Liver (tissue), 8 donors: ENCODE measurements at regions not wholly inside any gene's neighbourhood (a gene's known extent, or its start where the extent isn't known, plus 50 kb on each side); places are given as distances from the start of the nearest gene placed in this dataset.

Experiments
- DNase-seq: peaks from one replicate; pipeline ENCODE4 v3.0.0-alpha.2; 2017; ENCODE audit warnings: low spot score
- H3K27ac ChIP-seq, 2 donors: one replicate each; pipeline ENCODE4 v1.7.0; 2013; ENCODE audit warnings: inconsistent platforms in 2 of 2, low read length in 2 of 2, control low read depth in 1 of 2, low read depth in 1 of 2, mild to moderate bottlenecking in 1 of 2
- H3K27me3 ChIP-seq, 4 donors: one replicate each; pipeline versions ENCODE4 v1.6.1 to v1.7.0; 2013; ENCODE audit warnings: low read length in 3 of 4, inconsistent platforms in 1 of 4, mild to moderate bottlenecking in 1 of 4, moderate library complexity in 1 of 4; ENCODE audit not compliant: control insufficient read depth in 4 of 4, insufficient read depth in 4 of 4
- H3K36me3 ChIP-seq, 4 donors: one replicate each; pipeline versions ENCODE4 v1.6.1 to v1.7.0; 2013; ENCODE audit warnings: low read length in 3 of 4, mild to moderate bottlenecking in 3 of 4, low read depth in 1 of 4, moderate library complexity in 1 of 4; ENCODE audit not compliant: control insufficient read depth in 4 of 4, insufficient read depth in 3 of 4
- H3K4me1 ChIP-seq, 4 donors: one replicate each; pipeline versions ENCODE4 v1.6.1 to v1.7.0; 2013; ENCODE audit warnings: low read length in 3 of 4, mild to moderate bottlenecking in 3 of 4, moderate library complexity in 1 of 4; ENCODE audit not compliant: control insufficient read depth in 4 of 4, insufficient read depth in 4 of 4
- H3K4me3 ChIP-seq, 3 donors: one replicate each; pipeline versions ENCODE4 v1.6.1 to v1.7.0; 2013; ENCODE audit warnings: low read length in 3 of 3, control low read depth in 1 of 3, low read depth in 1 of 3, mild to moderate bottlenecking in 1 of 3
- H3K9ac ChIP-seq, 2 donors: one replicate each; pipeline ENCODE4 v1.7.0; 2013; ENCODE audit warnings: low read length in 2 of 2, mild to moderate bottlenecking in 2 of 2, moderate library complexity in 2 of 2, control low read depth in 1 of 2, low read depth in 1 of 2
- H3K9me3 ChIP-seq, 4 donors: one replicate each; pipeline versions ENCODE4 v1.6.1 to v1.7.0; 2013; ENCODE audit warnings: low read length in 3 of 4; ENCODE audit not compliant: control insufficient read depth in 4 of 4
- ATF3 ChIP-seq: IDR thresholded peaks from 2 replicates; pipeline ENCODE4 v1.6.1; 2016; ENCODE audit warnings: antibody characterized with exemption
- CTCF ChIP-seq: fragments of 150-350 bp; IDR thresholded peaks from 2 replicates; pipeline ENCODE4 v1.5.1; 2017; ENCODE audit warnings: improper control_type of control experiment, low read depth, low read length; ENCODE audit not compliant: missing input control
- EGR1 ChIP-seq, 2 donors: IDR thresholded peaks; 2 replicates each; pipeline ENCODE4 v1.6.1; 2016 to 2018; ENCODE audit warnings: antibody characterized with exemption in 2 of 2, low read depth in 2 of 2
- FOXA1 ChIP-seq: IDR thresholded peaks from 2 replicates; pipeline ENCODE4 v1.6.1; 2016; ENCODE audit warnings: antibody characterized with exemption
- FOXA2 ChIP-seq: IDR thresholded peaks from 2 replicates; pipeline ENCODE4 v1.6.1; 2016; ENCODE audit warnings: antibody characterized with exemption
- GABPA ChIP-seq, 2 donors: IDR thresholded peaks in 1 of 2; conservative IDR thresholded peaks in 1 of 2; 2 replicates each; pipeline ENCODE4 v1.6.1; 2016; ENCODE audit warnings: antibody characterized with exemption in 2 of 2, mild to moderate bottlenecking in 1 of 2, moderate library complexity in 1 of 2
- HNF4A ChIP-seq, 2 donors: conservative IDR thresholded peaks; 2 replicates each; pipeline ENCODE4 v1.6.1; 2016; ENCODE audit warnings: antibody characterized with exemption in 2 of 2, mild to moderate bottlenecking in 2 of 2
- HNF4G ChIP-seq: IDR thresholded peaks from 2 replicates; pipeline ENCODE4 v1.6.1; 2016; ENCODE audit warnings: antibody characterized with exemption
- MAX ChIP-seq: IDR thresholded peaks from 2 replicates; pipeline ENCODE4 v1.6.1; 2016; ENCODE audit warnings: antibody characterized with exemption
- NR2F2 ChIP-seq: IDR thresholded peaks from 2 replicates; pipeline ENCODE4 v1.6.1; 2016; ENCODE audit warnings: antibody characterized with exemption
- RAD21 ChIP-seq, 2 donors: IDR thresholded peaks; 2 replicates each; pipeline ENCODE4 v1.6.1; 2016; ENCODE audit warnings: antibody characterized with exemption in 2 of 2, mild to moderate bottlenecking in 2 of 2
- REST ChIP-seq: IDR thresholded peaks from 2 replicates; pipeline ENCODE4 v1.6.1; 2016; ENCODE audit warnings: antibody characterized with exemption, mild to moderate bottlenecking
- RXRA ChIP-seq, 2 donors: IDR thresholded peaks; 2 replicates each; pipeline ENCODE4 v1.6.1; 2017 to 2018; ENCODE audit warnings: antibody characterized with exemption in 2 of 2, mild to moderate bottlenecking in 1 of 2
- SP1 ChIP-seq: IDR thresholded peaks from 2 replicates; pipeline ENCODE4 v1.6.1; 2018; ENCODE audit warnings: antibody characterized with exemption, mild to moderate bottlenecking
- TAF1 ChIP-seq: conservative IDR thresholded peaks from 2 replicates; pipeline ENCODE4 v1.6.1; 2016; ENCODE audit warnings: antibody characterized with exemption, mild to moderate bottlenecking
- YY1 ChIP-seq: IDR thresholded peaks from 2 replicates; pipeline ENCODE4 v1.6.1; 2016; ENCODE audit warnings: antibody characterized with exemption, mild to moderate bottlenecking
- ZBTB33 ChIP-seq: IDR thresholded peaks from 2 replicates; pipeline ENCODE4 v1.6.1; 2016; ENCODE audit warnings: antibody characterized with exemption
- WGBS: extraction: QIAGEN DNeasy Blood & Tissue Kit; methylation state at CpG from one replicate; pipeline ENCODE4 v1.1.7; 2013; 5-methylcytosine and 5-hydroxymethylcytosine counted together
- donor health status: healthy.
- donor health status: healthy.
- donor health status: healthy.
- donor health status: healthy.
- donor health status: healthy.

GRCh38 chr2:164009756-164010337 is 274.0 kb upstream of the FIGN start:
- no peak for TF ChIP-seq GABPA (IDR thresholded peaks at IDR 0.05 in 1 of 2, conservative IDR thresholded peaks at IDR 0.05 in 1 of 2)
- no peak for TF ChIP-seq FOXA2
- no peak for TF ChIP-seq FOXA1
- Histone ChIP-seq H3K27me3 (no peaks in the 10 kb centered on the region), H3K9me3 (no peaks in the 10 kb centered on the region), H3K27ac (no peak overlapping the region), H3K4me1 (no peaks in the 10 kb centered on the region), H3K36me3 (no peaks in the 10 kb centered on the region), H3K4me3 (no peak overlapping the region), H3K9ac (no peak overlapping the region)
- WGBS, result 73% methylated on average over 7 of the region's 7 CpGs
- DNase-seq, result no peak

GRCh38 chr2:164008752-164009151 is 272.9 kb upstream of the FIGN start:
- Histone ChIP-seq H3K9me3 (no peaks in the 10 kb centered on the region), H3K4me1 (no peaks in the 10 kb centered on the region), H3K36me3 (no peaks in the 10 kb centered on the region), H3K4me3 (no peak overlapping the region), H3K9ac (no peak overlapping the region), H3K27me3 (no peaks in the 10 kb centered on the region), H3K27ac (no peak overlapping the region)
- WGBS, result 59% methylated on average over 4 of the region's 4 CpGs
- TF ChIP-seq RXRA (IDR thresholded peaks at IDR 0.05) (no peak), SP1 (no peak), EGR1 (IDR thresholded peaks at IDR 0.05; ENCODE audit: low read depth in 2 of 2) (no peak), NR2F2 (no peak), CTCF (no peak), ATF3 (no peak), TAF1 (no peak), HNF4A (conservative IDR thresholded peaks at IDR 0.05) (no peak)
- no peak for DNase-seq

GRCh38 chr2:164006704-164007103 is 270.9 kb upstream of the FIGN start:
- WGBS, result 75% methylated on average over 2 of the region's 2 CpGs
- Histone ChIP-seq H3K27me3 (no peaks in the 10 kb centered on the region), H3K4me3 (no peak overlapping the region), H3K9me3 (no peaks in the 10 kb centered on the region), H3K36me3 (no peaks in the 10 kb centered on the region), H3K9ac (no peak overlapping the region), H3K4me1 (no peaks in the 10 kb centered on the region), H3K27ac (no peak overlapping the region)
- no peak for DNase-seq
- no peak for TF ChIP-seq ZBTB33
- TF ChIP-seq MAX, result no peak
- TF ChIP-seq NR2F2, result no peak
- no peak for TF ChIP-seq SP1
- no peak for TF ChIP-seq CTCF
- no peak for TF ChIP-seq REST
- no peak for TF ChIP-seq YY1
- TF ChIP-seq HNF4A (conservative IDR thresholded peaks at IDR 0.05), result no peak
- TF ChIP-seq EGR1 (IDR thresholded peaks at IDR 0.05; ENCODE audit: low read depth in 2 of 2), result no peak
- TF ChIP-seq FOXA1, result no peak
- TF ChIP-seq TAF1, result no peak
- TF ChIP-seq ATF3, result no peak
- TF ChIP-seq HNF4G, result no peak
- TF ChIP-seq RXRA (IDR thresholded peaks at IDR 0.05), result no peak
- TF ChIP-seq RAD21 (IDR thresholded peaks at IDR 0.05), result no peak
